SU-DHL-6 (cell line): ENCODE measurements at regions not wholly inside any gene's neighbourhood (a gene's known extent, or its start where the extent isn't known, plus 50 kb on each side); places are given as distances from the start of the nearest gene placed in this dataset.

Experiments
- CTCF ChIP-seq: fragments of 200-600 bp; sonication (generic); IDR thresholded peaks from one replicate; pipeline ENCODE4 v1.5.1; 2017; ENCODE audit warnings: antibody characterized with exemption, mild to moderate bottlenecking, low read length, moderate library complexity; ENCODE audit not compliant: insufficient read depth, poor library complexity, severe bottlenecking
- EZH2phosphoT487 ChIP-seq: fragments of 200-600 bp; sonication (generic), shearing (Covaris generic); conservative IDR thresholded peaks from 2 replicates; pipeline ENCODE4 v1.6.1; 2018; ENCODE audit warnings: mild to moderate bottlenecking, antibody characterized with exemption, low read length, moderate library complexity, mixed read lengths

GRCh38 chr14:46540986-46541385, 110.6 kb downstream of the RPL10L start:
- TF ChIP-seq CTCF (no peak), EZH2phosphoT487 (no peak)
